Activated CD4-positive, alpha-beta memory T cell treated with anti-CD3 and anti-CD28 coated beads for 36 hours (primary cell): ENCODE measurements at regions not wholly inside any gene's neighbourhood (a gene's known extent, or its start where the extent isn't known, plus 50 kb on each side); places are given as distances from the start of the nearest gene placed in this dataset.
"Not testable (repeated sequence)": the region's sequence is repeated elsewhere in the genome, so short reads cannot be mapped to it uniquely, and the experiment has no call there.

Source experiments
- CTCF ChIA-PET: fragments of 350-600 bp; sonication (Branson Sonifier 250); formaldehyde crosslinking; loops from one replicate; lab custom pipeline; 2021; ENCODE audit warnings: antibody characterized with exemption, inconsistent platforms; lab: Charles Lee
- POLR2A ChIA-PET: fragments of 350-600 bp; sonication (Branson Sonifier 250); formaldehyde crosslinking; loops from one replicate; lab custom pipeline; 2021; ENCODE audit warnings: antibody characterized with exemption; lab: Charles Lee
- DNase-seq: peaks from one replicate; pipeline ENCODE4 v3.0.0-alpha.2; 2020
- H3K27ac Mint-ChIP-seq: one replicate; pipeline ENCODE4 v1.8.0; 2021; ENCODE audit warnings: mixed read lengths
- H3K27me3 Mint-ChIP-seq: one replicate; pipeline ENCODE4 v1.8.0; 2021; ENCODE audit warnings: mixed read lengths
- H3K36me3 Mint-ChIP-seq: one replicate; pipeline ENCODE4 v1.8.0; 2021; ENCODE audit warnings: mixed read lengths
- H3K4me1 Mint-ChIP-seq: one replicate; pipeline ENCODE4 v1.8.0; 2021; ENCODE audit warnings: low read depth, mixed read lengths
- H3K4me3 Mint-ChIP-seq: one replicate; pipeline ENCODE4 v1.8.0; 2021; ENCODE audit warnings: mild to moderate bottlenecking, mixed read lengths
- H3K9me3 Mint-ChIP-seq: one replicate; pipeline ENCODE4 v1.8.0; 2021; ENCODE audit warnings: mixed read lengths
- intact Hi-C: fragments of 100-400 bp; cut with micrococcal nuclease; formaldehyde crosslinking; loops from one replicate; pipeline ENCODE4 v1.15.1; 2023

GRCh38 chr18:1357724-1358123 is 453.1 kb downstream of the ADCYAP1 start:
- H3K27ac Mint-ChIP-seq, result no peak overlapping the region
- intact Hi-C loops, result no loop called here
- no peaks in the 10 kb centered on the region for H3K36me3 Mint-ChIP-seq
- H3K4me3 Mint-ChIP-seq, result no peak overlapping the region
- ChIA-PET CTCF (no interaction called here), POLR2A (no interaction called here)
- no peaks in the 10 kb centered on the region for H3K4me1 Mint-ChIP-seq
- no peak for DNase-seq
- no peaks in the 10 kb centered on the region for H3K27me3 Mint-ChIP-seq
- H3K9me3 Mint-ChIP-seq, result peaks cover 5% of the 10 kb centered on the region

DNA sequence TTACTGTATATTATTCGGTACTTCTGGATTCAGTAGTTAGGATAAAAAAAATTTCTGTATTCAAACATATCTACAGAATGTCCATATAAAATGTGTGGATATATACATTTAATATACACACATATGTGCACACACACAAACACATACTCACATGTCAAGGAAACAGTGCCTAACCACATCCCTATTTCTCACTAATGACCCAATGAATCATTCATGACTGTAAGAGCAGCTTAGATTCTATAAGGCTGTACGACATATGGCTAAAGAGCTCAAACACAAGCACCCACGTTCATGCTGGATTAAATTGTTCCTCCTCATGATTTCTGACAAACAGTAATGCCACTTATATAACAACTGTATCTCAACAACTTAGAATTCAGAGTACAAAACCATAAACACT is 457.3 kb downstream of the ADCYAP1 start:
- Mint-ChIP-seq H3K4me1 (no peaks in the 10 kb centered on the region), H3K36me3 (no peaks in the 10 kb centered on the region), H3K27me3 (no peaks in the 10 kb centered on the region), H3K4me3 (no peak overlapping the region), H3K27ac (no peak overlapping the region), H3K9me3 (peaks cover 7% of the 10 kb centered on the region)
- POLR2A ChIA-PET, result no interaction called here
- intact Hi-C loops, result no loop called here
- no peak for DNase-seq
- CTCF ChIA-PET, result no interaction called here

DNA sequence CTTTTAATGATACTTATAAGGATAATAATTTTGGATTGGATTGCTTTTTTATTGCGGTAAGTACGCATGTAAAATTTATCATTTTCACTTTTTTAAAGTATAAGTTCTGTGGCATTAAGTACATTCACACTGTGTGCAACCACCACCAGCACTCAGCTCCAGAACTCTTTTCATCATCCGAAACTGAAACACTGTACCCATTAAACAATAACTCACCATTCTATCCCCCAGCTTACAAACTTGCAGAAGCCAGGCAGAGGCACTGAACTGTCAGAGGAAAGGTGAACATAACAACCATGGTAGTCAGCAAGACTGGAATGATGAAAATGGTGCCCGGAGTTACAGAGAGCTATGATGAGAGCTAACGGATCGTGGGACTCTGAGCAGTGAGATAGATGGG is 465.9 kb downstream of the ADCYAP1 start:
- intact Hi-C loops, result no loop called here
- DNase-seq, result no peak
- CTCF ChIA-PET, result no interaction called here
- H3K27me3 Mint-ChIP-seq, result no peaks in the 10 kb centered on the region
- H3K9me3 Mint-ChIP-seq, result no peaks in the 10 kb centered on the region
- POLR2A ChIA-PET, result no interaction called here
- no peaks in the 10 kb centered on the region for H3K4me1 Mint-ChIP-seq
- H3K27ac Mint-ChIP-seq, result no peak overlapping the region
- no peak overlapping the region for H3K4me3 Mint-ChIP-seq
- no peaks in the 10 kb centered on the region for H3K36me3 Mint-ChIP-seq

DNA sequence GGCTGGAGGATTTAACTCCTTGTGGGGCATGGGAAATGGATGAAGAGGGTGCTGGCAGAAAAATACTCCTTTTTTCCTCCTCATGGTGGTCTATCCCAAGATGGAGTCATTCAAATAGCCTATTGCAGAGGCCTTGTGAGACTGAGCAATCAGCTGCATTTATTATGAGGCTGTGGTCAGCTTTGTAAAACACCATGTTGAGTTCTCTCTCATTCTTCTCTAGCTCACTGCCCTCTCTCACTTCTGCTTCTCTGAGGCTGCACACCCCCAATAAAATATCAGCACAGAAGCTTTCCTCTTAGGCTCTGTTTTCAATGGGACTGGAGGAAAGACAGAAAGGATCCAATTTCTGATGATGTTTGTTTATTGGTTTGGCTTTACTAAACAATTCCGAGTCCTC is 467.1 kb downstream of the ADCYAP1 start:
- CTCF ChIA-PET, result no interaction called here
- Mint-ChIP-seq H3K4me3 (no peak overlapping the region), H3K9me3 (no peaks in the 10 kb centered on the region), H3K36me3 (no peaks in the 10 kb centered on the region), H3K27ac (no peak overlapping the region), H3K27me3 (no peaks in the 10 kb centered on the region), H3K4me1 (no peaks in the 10 kb centered on the region)
- DNase-seq, result no peak
- intact Hi-C loops, result no loop called here
- POLR2A ChIA-PET, result no interaction called here

DNA sequence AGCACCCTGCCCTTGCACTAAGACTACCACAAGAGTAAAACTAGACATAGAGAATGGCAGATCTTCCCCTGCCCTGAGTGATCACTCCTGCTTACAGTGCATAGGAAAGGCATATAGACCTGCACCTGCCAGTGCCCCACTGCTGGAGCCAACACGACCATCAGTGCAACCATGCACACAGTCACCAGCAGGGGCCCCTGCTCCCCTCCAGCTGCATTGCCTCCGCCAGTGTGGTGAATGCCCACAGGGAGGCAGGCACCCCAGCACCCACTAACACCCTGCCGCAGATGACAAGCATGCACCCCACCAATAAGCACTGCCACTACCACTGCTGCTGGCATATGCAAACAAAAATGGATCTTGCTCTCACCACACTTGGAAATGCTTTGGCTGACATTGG is 478.8 kb downstream of the ADCYAP1 start:
- POLR2A ChIA-PET, result no interaction called here
- no peaks in the 10 kb centered on the region for H3K36me3 Mint-ChIP-seq
- CTCF ChIA-PET, result no interaction called here

GRCh38 chr18:1388468-1388867 is 483.8 kb downstream of the ADCYAP1 start:
- intact Hi-C loops, H3K27me3 Mint-ChIP-seq, CTCF ChIA-PET: not testable (repeated sequence)

More for the DNA sequence above, 478.8 kb downstream of the ADCYAP1 start:
- H3K27me3 Mint-ChIP-seq, result no peaks in the 10 kb centered on the region
- intact Hi-C loops, result no loop called here
- H3K27ac Mint-ChIP-seq, result no peak overlapping the region
- no peaks in the 10 kb centered on the region for H3K4me1 Mint-ChIP-seq
- DNase-seq, result no peak
- no peak overlapping the region for H3K4me3 Mint-ChIP-seq
- peaks cover 21% of the 10 kb centered on the region for H3K9me3 Mint-ChIP-seq

DNA sequence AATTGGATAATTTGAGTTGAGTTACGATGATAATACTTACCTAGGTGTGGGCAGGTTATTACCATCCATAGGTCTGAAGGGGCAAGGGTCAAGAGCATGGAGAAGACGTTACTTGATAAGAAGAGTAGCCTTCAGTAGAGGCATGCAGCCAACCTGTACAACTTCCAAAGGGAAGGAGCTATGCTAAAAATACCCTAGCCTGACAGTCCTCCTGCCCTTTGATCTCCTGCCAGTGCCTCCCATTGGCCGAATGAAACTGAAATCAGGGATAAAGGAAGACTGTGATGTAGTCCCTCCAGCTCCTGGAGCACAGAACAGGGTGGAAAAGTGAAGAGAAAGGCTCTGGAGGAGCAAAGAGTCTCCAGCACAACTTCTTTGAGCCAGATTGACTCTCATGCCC is 487.4 kb downstream of the ADCYAP1 start:
- intact Hi-C loops, result no loop called here
- POLR2A ChIA-PET, result no interaction called here
- CTCF ChIA-PET, result no interaction called here

More at GRCh38 chr18:1388468-1388867, 483.8 kb downstream of the ADCYAP1 start:
- H3K4me3 Mint-ChIP-seq, H3K4me1 Mint-ChIP-seq, H3K36me3 Mint-ChIP-seq, POLR2A ChIA-PET, DNase-seq, H3K27ac Mint-ChIP-seq: not testable (repeated sequence)
- H3K9me3 Mint-ChIP-seq, result peaks cover 25% of the 10 kb centered on the region

GRCh38 chr18:1392865-1393734 is 488.4 kb downstream of the ADCYAP1 start:
- Mint-ChIP-seq H3K4me3 (no peak overlapping the region), H3K27ac (no peak overlapping the region), H3K4me1 (no peaks in the 10 kb centered on the region), H3K27me3 (no peaks in the 10 kb centered on the region), H3K9me3 (peaks cover 5% of the 10 kb centered on the region), H3K36me3 (no peaks in the 10 kb centered on the region)
- ChIA-PET CTCF (no interaction called here), POLR2A (no interaction called here)
- DNase-seq, result no peak
- intact Hi-C loops, result no loop called here

More for the DNA sequence above, 487.4 kb downstream of the ADCYAP1 start:
- no peak overlapping the region for H3K4me3 Mint-ChIP-seq
- no peaks in the 10 kb centered on the region for H3K36me3 Mint-ChIP-seq
- DNase-seq, result no peak
- H3K9me3 Mint-ChIP-seq, result peaks cover 11% of the 10 kb centered on the region
- no peaks in the 10 kb centered on the region for H3K27me3 Mint-ChIP-seq
- H3K4me1 Mint-ChIP-seq, result no peaks in the 10 kb centered on the region
- no peak overlapping the region for H3K27ac Mint-ChIP-seq

GRCh38 chr18:1393929-1394328 is 489.3 kb downstream of the ADCYAP1 start:
- DNase-seq, result no peak
- no peak overlapping the region for H3K27ac Mint-ChIP-seq
- no peak overlapping the region for H3K4me3 Mint-ChIP-seq
- ChIA-PET POLR2A (no interaction called here), CTCF (no interaction called here)
- H3K27me3 Mint-ChIP-seq, result no peaks in the 10 kb centered on the region
- no peaks in the 10 kb centered on the region for H3K36me3 Mint-ChIP-seq
- intact Hi-C loops, result no loop called here
- peaks cover 3% of the 10 kb centered on the region for H3K9me3 Mint-ChIP-seq
- no peaks in the 10 kb centered on the region for H3K4me1 Mint-ChIP-seq

GRCh38 chr18:1394426-1394825 is 489.8 kb downstream of the ADCYAP1 start:
- no peak overlapping the region for H3K4me3 Mint-ChIP-seq
- CTCF ChIA-PET, result no interaction called here
- H3K36me3 Mint-ChIP-seq, result no peaks in the 10 kb centered on the region
- H3K27me3 Mint-ChIP-seq, result no peaks in the 10 kb centered on the region
- H3K4me1 Mint-ChIP-seq, result no peaks in the 10 kb centered on the region
- POLR2A ChIA-PET, result no interaction called here
- no peak overlapping the region for H3K27ac Mint-ChIP-seq
- no peak for DNase-seq
- no peaks in the 10 kb centered on the region for H3K9me3 Mint-ChIP-seq
- intact Hi-C loops, result no loop called here

DNA sequence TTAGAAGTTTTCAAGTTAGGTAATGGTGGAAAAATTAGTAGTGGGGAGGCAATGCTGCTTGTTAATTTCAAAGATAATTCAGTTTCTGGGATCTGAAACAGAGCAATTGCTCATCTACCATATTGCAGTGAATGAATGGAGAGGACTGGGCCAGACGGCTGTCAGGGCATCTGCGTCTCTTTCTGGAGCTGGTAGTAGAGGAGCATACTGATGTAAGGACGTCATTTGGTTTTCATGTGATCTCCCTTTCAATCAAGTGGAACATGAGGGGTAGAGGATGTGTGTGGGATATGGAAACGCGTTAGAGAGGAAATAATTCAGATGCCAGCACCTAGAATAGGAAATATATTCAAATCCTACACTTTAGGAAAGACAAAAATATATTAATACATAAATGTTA is 490.3 kb downstream of the ADCYAP1 start:
- POLR2A ChIA-PET, result no interaction called here
- H3K4me3 Mint-ChIP-seq, result no peak overlapping the region
- H3K4me1 Mint-ChIP-seq, result no peaks in the 10 kb centered on the region
- CTCF ChIA-PET, result no interaction called here
- intact Hi-C loops, result no loop called here
- H3K27me3 Mint-ChIP-seq, result no peaks in the 10 kb centered on the region
- H3K36me3 Mint-ChIP-seq, result no peaks in the 10 kb centered on the region
- H3K9me3 Mint-ChIP-seq, result no peaks in the 10 kb centered on the region
- DNase-seq, result no peak
- no peak overlapping the region for H3K27ac Mint-ChIP-seq

DNA sequence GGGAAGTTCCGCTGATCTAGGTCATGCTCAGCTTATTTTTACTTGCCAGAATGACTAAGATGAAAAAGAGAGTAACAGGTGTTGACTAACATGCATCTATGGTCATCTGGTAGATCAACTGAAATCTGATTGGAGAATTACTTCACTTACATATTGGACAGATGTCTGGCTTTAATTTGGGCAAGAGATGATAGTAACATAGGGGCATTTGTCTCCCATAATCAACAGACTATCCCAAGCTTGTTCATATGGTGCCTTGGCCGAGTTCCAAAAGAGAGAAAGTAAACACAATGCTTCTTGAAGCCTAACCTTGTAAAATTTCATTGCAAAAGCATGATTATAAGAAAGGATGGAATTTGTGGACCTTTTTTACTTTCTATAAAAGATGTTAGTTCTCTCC is 503.7 kb downstream of the ADCYAP1 start:
- Mint-ChIP-seq H3K27ac (no peak overlapping the region), H3K4me1 (no peaks in the 10 kb centered on the region), H3K9me3 (peaks cover 5% of the 10 kb centered on the region), H3K27me3 (no peaks in the 10 kb centered on the region), H3K4me3 (no peak overlapping the region), H3K36me3 (no peaks in the 10 kb centered on the region)
- ChIA-PET CTCF (no interaction called here), POLR2A (no interaction called here)
- no peak for DNase-seq
- intact Hi-C loops, result no loop called here

- no peak overlapping the region for H3K4me3 Mint-ChIP-seq
- POLR2A ChIA-PET, result no interaction called here
- H3K36me3 Mint-ChIP-seq, result no peaks in the 10 kb centered on the region
- intact Hi-C loops, result no loop called here
- H3K27me3 Mint-ChIP-seq, result no peaks in the 10 kb centered on the region
- no peak for DNase-seq
- CTCF ChIA-PET, result interaction anchor here (0.6 kb wide), 1 partner anchor 548 kb away, joined by 3 read pairs; no protein-coding TSS in a partner anchor
- H3K9me3 Mint-ChIP-seq, result peaks cover 5% of the 10 kb centered on the region
- no peaks in the 10 kb centered on the region for H3K4me1 Mint-ChIP-seq
- H3K27ac Mint-ChIP-seq, result no peak overlapping the region
Measured at GRCh38 chr18:1412655-1413322, 508.1 kb downstream of the ADCYAP1 start.
